ENCODE measurements at regions not wholly inside any gene's neighbourhood (a gene's known extent, or its start where the extent isn't known, plus 50 kb on each side); places are given as distances from the start of the nearest gene placed in this dataset.

GRCh38 chr13:44818016-44818415 lies 171.3 kb downstream of the NUFIP1 start (continued):
- TF ChIP-seq CHD7 (IDR thresholded peaks at IDR 0.05; ENCODE audit: insufficient replicate concordance, low read length), result no peak
- TF ChIP-seq CTBP2 (IDR thresholded peaks at IDR 0.05; ENCODE audit: borderline replicate concordance, insufficient read depth, insufficient read length, low read length), result no peak
- TF ChIP-seq SP1 (IDR thresholded peaks at IDR 0.05; ENCODE audit: low read depth, low read length), result no peak
- TF ChIP-seq PHF8 (conservative IDR thresholded peaks at IDR 0.05; ENCODE audit: low read depth, low read length), result no peak
- TF ChIP-seq RFX5 (IDR thresholded peaks at IDR 0.05; ENCODE audit: borderline replicate concordance, low read depth, low read length), result no peak
- TF ChIP-seq JUND (IDR thresholded peaks at IDR 0.05; ENCODE audit: low read length), result no peak
- TF ChIP-seq CTCF (IDR thresholded peaks at IDR 0.05; ENCODE audit: control extremely low read depth in 1 of 3, insufficient read depth in 1 of 3, low read depth in 1 of 3, low read length in 3 of 3), result no peak
- TF ChIP-seq SP4 (IDR thresholded peaks at IDR 0.05; ENCODE audit: low read length), result no peak
- TF ChIP-seq POLR2AphosphoS5 (IDR thresholded peaks at IDR 0.05; ENCODE audit: low read depth, low read length), result no peak
- no peak for TF ChIP-seq FOSL1 (IDR thresholded peaks at IDR 0.05; ENCODE audit: insufficient read depth, low read depth, low read length)
